H1 (cell line): ENCODE measurements at regions not wholly inside any gene's neighbourhood (a gene's known extent, or its start where the extent isn't known, plus 50 kb on each side); places are given as distances from the start of the nearest gene placed in this dataset.

Experiments used
- CHD7 ChIP-seq: fragments of 300-600 bp; sonication (generic); IDR thresholded peaks from 2 replicates; pipeline ENCODE4 v1.7.1; 2012; ENCODE audit warnings: low read length, moderate library complexity, mild to moderate bottlenecking, inconsistent platforms; ENCODE audit not compliant: insufficient replicate concordance
- JUND ChIP-seq: IDR thresholded peaks from 2 replicates; pipeline ENCODE4 v1.6.1; 2011; ENCODE audit warnings: mild to moderate bottlenecking, improper control_type of control experiment, low read length
- SP2 ChIP-seq: IDR thresholded peaks from 2 replicates; pipeline ENCODE4 v1.6.1; 2012; ENCODE audit warnings: mild to moderate bottlenecking, low read length, inconsistent platforms

DNA sequence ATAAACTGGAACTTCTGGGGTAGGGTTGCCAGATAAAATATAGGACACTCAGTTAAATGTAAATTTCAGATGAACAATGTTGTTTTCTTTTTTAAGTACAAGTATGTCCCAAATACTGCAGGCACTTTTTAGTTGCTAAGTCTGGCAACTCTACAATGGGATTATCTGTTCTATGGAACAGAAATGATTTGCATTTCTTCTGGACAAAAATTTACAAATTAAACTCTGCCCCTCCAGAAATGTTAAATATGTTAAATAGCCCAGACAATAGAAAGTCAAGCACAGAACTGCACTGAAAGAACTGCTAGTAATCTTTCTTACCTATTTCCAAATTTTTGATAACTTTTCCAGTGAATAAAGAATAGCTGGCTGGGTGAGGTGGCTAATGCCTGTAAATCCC lies 140.1 kb upstream of the DDX53 start (continued):
- no peak for TF ChIP-seq CHD7
- no peak for TF ChIP-seq JUND
- no peak for TF ChIP-seq SP2
